Thoracic aorta (tissue), 2 donors: ENCODE measurements at regions not wholly inside any gene's neighbourhood (a gene's known extent, or its start where the extent isn't known, plus 50 kb on each side); places are given as distances from the start of the nearest gene placed in this dataset.

Source experiments
- ATAC-seq: fragments of 150-250 bp; one replicate; pipeline ENCODE4 v1.8.0; 2017; ENCODE audit warnings: low read depth; ENCODE audit not compliant: insufficient number of reproducible peaks, low FRiP score
- DNase-seq: peaks from one replicate; pipeline ENCODE4 v3.0.0-alpha.2; 2020; ENCODE audit warnings: low spot score
- H3K27ac ChIP-seq, 2 donors: fragments of 200-600 bp; sonication (generic); 1 replicate in 1 of 2; 2 replicates in 1 of 2; pipeline ENCODE4 v1.5.1; 2016; ENCODE audit warnings: mild to moderate bottlenecking in 2 of 2, moderate library complexity in 2 of 2
- H3K27me3 ChIP-seq: fragments of 200-600 bp; sonication (generic); replicated peaks from 2 replicates; pipeline ENCODE4 v1.6.0; 2016; ENCODE audit warnings: mild to moderate bottlenecking; ENCODE audit not compliant: insufficient read depth
- H3K36me3 ChIP-seq: fragments of 200-600 bp; sonication (generic); one replicate; pipeline ENCODE4 v1.5.1; 2016
- H3K4me1 ChIP-seq, 2 donors: fragments of 200-600 bp; sonication (generic); 1 replicate in 1 of 2; 2 replicates in 1 of 2; pipeline versions ENCODE4 v1.5.1 to v1.6.0; 2016; ENCODE audit warnings: low read depth in 2 of 2, mild to moderate bottlenecking in 1 of 2; ENCODE audit not compliant: control insufficient read depth in 1 of 2
- H3K4me3 ChIP-seq: fragments of 200-600 bp; sonication (generic); 2 replicates; pipeline ENCODE4 v1.5.1; 2016; ENCODE audit warnings: mild to moderate bottlenecking
- H3K9me3 ChIP-seq: fragments of 200-600 bp; sonication (generic); 2 replicates; pipeline ENCODE4 v1.5.1; 2016
- TF ChIP-seq, protein P1 (sequence below): fragments of 200-600 bp; sonication (generic); IDR thresholded peaks from one replicate; pipeline ENCODE4 v1.5.1; 2019; ENCODE audit warnings: antibody characterized with exemption

GRCh38 chr2:240248721-240249422 lies 108.4 kb upstream of the OTOS start:
- H3K27ac ChIP-seq: no peak overlapping the region
- TF ChIP-seq, protein P1, sequence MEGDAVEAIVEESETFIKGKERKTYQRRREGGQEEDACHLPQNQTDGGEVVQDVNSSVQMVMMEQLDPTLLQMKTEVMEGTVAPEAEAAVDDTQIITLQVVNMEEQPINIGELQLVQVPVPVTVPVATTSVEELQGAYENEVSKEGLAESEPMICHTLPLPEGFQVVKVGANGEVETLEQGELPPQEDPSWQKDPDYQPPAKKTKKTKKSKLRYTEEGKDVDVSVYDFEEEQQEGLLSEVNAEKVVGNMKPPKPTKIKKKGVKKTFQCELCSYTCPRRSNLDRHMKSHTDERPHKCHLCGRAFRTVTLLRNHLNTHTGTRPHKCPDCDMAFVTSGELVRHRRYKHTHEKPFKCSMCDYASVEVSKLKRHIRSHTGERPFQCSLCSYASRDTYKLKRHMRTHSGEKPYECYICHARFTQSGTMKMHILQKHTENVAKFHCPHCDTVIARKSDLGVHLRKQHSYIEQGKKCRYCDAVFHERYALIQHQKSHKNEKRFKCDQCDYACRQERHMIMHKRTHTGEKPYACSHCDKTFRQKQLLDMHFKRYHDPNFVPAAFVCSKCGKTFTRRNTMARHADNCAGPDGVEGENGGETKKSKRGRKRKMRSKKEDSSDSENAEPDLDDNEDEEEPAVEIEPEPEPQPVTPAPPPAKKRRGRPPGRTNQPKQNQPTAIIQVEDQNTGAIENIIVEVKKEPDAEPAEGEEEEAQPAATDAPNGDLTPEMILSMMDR: no peak

DNA sequence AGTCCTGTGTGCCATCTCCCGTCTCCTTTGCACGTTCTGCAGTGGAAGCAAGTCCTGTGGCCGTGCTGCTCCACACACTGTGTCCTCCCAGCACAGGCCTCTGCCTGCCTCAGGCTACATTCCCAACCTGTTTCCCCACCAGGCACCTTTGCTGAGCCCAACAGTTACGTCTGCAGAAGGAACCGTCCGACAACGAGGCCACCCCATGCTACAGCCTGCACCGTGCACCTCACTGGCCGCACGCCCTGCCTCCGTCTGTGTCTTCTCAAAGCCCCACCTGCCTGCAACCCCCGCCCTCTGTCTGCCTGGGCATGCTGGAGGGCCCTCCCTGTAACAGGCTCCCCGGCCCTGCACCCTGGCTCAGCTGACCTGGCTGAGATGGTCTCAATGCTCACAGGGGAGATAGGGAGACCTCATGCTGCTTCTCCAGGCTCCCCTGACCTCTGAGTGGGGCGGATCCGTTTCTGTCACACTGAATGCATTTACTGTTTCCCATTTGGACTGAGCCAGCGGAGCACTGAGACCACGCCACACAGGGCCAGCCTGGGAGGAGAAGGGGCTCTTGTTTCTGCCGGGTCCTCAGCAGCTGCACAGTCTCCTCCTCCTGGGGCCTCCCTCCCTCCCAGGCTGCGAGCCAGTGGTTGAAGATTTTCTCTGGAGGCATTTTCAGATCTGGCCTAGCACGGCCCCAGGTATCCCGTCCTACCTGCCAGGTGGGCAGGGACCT lies 109.1 kb upstream of the OTOS start:
- DNase-seq: no peak
- Histone ChIP-seq H3K27ac (peak overlapping the region; percentile 90 to 94), H3K4me3 (no peak overlapping the region), H3K9me3 (no peaks in the 10 kb centered on the region), H3K36me3 (no peaks in the 10 kb centered on the region), H3K27me3 (no peaks in the 10 kb centered on the region), H3K4me1 (peaks cover 22 to 50% of the 10 kb centered on the region in 2 donors)
- TF ChIP-seq, protein P1: no peak
- no peak for ATAC-seq

More at GRCh38 chr2:240248721-240249422, 108.4 kb upstream of the OTOS start:
- H3K36me3 ChIP-seq: no peaks in the 10 kb centered on the region
- no peaks in the 10 kb centered on the region for H3K9me3 ChIP-seq
- H3K4me1 ChIP-seq: peaks cover 22 to 50% of the 10 kb centered on the region in 2 donors
- no peaks in the 10 kb centered on the region for H3K27me3 ChIP-seq
- DNase-seq: no peak
- H3K4me3 ChIP-seq: no peak overlapping the region
- no peak for ATAC-seq

GRCh38 chr2:240250150-240250984 lies 109.9 kb upstream of the OTOS start:
- ATAC-seq (no peak), DNase-seq (no peak)
- Histone ChIP-seq H3K36me3 (no peaks in the 10 kb centered on the region), H3K9me3 (no peaks in the 10 kb centered on the region), H3K4me3 (peak overlapping the region; percentile 31), H3K27me3 (no peaks in the 10 kb centered on the region), H3K27ac (peak overlapping the region; percentile 90 to 94), H3K4me1 (peaks cover 22 to 45% of the 10 kb centered on the region in 2 donors)
- TF ChIP-seq, protein P1: no peak

- Histone ChIP-seq H3K4me1 (peaks cover 19 to 37% of the 10 kb centered on the region in 2 donors), H3K27me3 (no peaks in the 10 kb centered on the region), H3K27ac (peak overlapping the region; percentile 90 to 94), H3K4me3 (peak overlapping the region; percentile 31), H3K36me3 (no peaks in the 10 kb centered on the region), H3K9me3 (no peaks in the 10 kb centered on the region)
- peak; percentile 95 for DNase-seq
- ATAC-seq: peak; percentile 87
- TF ChIP-seq, protein P1: no peak
Observed at GRCh38 chr2:240250985-240251847, 110.8 kb upstream of the OTOS start.
